Subcutaneous abdominal adipose tissue (tissue), 5 donors: ENCODE measurements at regions not wholly inside any gene's neighbourhood (a gene's known extent, or its start where the extent isn't known, plus 50 kb on each side); places are given as distances from the start of the nearest gene placed in this dataset.
"Not testable (repeated sequence)": the region's sequence is repeated elsewhere in the genome, so short reads cannot be mapped to it uniquely, and the experiment has no call there.

Source experiments
- H3K27ac ChIP-seq: one replicate; pipeline ENCODE4 v1.7.0; 2013; ENCODE audit warnings: low read depth, mild to moderate bottlenecking, inconsistent platforms, low read length, moderate library complexity
- H3K27me3 ChIP-seq, 5 donors: one replicate each; pipeline ENCODE4 v1.7.0; 2013; ENCODE audit warnings: low read length in 5 of 5, inconsistent platforms in 1 of 5; ENCODE audit not compliant: control insufficient read depth in 5 of 5, insufficient read depth in 4 of 5
- H3K36me3 ChIP-seq, 5 donors: one replicate each; pipeline ENCODE4 v1.7.0; 2013; ENCODE audit warnings: low read length in 5 of 5; ENCODE audit not compliant: control insufficient read depth in 5 of 5, insufficient read depth in 5 of 5
- H3K4me1 ChIP-seq, 5 donors: one replicate each; pipeline ENCODE4 v1.7.0; 2013; ENCODE audit warnings: low read length in 5 of 5, mild to moderate bottlenecking in 3 of 5, moderate library complexity in 1 of 5; ENCODE audit not compliant: control insufficient read depth in 5 of 5, insufficient read depth in 5 of 5
- H3K4me3 ChIP-seq, 5 donors: one replicate each; pipeline ENCODE4 v1.7.0; 2013; ENCODE audit warnings: low read length in 5 of 5, low read depth in 1 of 5
- H3K9ac ChIP-seq, 5 donors: one replicate each; pipeline ENCODE4 v1.7.0; 2013; ENCODE audit warnings: low read length in 5 of 5, mild to moderate bottlenecking in 4 of 5, moderate library complexity in 3 of 5
- H3K9me3 ChIP-seq, 5 donors: one replicate each; pipeline ENCODE4 v1.7.0; 2013; ENCODE audit warnings: low read length in 5 of 5; ENCODE audit not compliant: control insufficient read depth in 5 of 5
- donor health status: healthy.
- donor health status: healthy.
- donor health status: healthy.
- donor health status: healthy.
- donor health status: healthy.

GRCh38 chr20:4437131-4437530, 188.0 kb upstream of the ADRA1D start:
- Histone ChIP-seq H3K27ac (no peak overlapping the region), H3K9me3 (no peaks in the 10 kb centered on the region), H3K4me1 (peaks cover 0 to 16% (median 7%) of the 10 kb centered on the region in 5 donors), H3K36me3 (no peaks in the 10 kb centered on the region), H3K27me3 (no peaks in the 10 kb centered on the region), H3K4me3 (no peak overlapping the region), H3K9ac (no peak overlapping the region)

- no peaks in the 10 kb centered on the region for H3K36me3 ChIP-seq
- H3K27me3 ChIP-seq: no peaks in the 10 kb centered on the region
- H3K9me3 ChIP-seq: no peaks in the 10 kb centered on the region
- no peak overlapping the region for H3K4me3 ChIP-seq
- H3K4me1 ChIP-seq: peaks cover 0 to 16% (median 7%) of the 10 kb centered on the region in 5 donors
- H3K9ac ChIP-seq: no peak overlapping the region
- H3K27ac ChIP-seq: no peak overlapping the region
These were observed 186.8 kb upstream of the ADRA1D start for GRCh38 chr20:4435671-4436455.

GRCh38 chr20:4435225-4435624, 186.1 kb upstream of the ADRA1D start:
- Histone ChIP-seq H3K36me3 (no peaks in the 10 kb centered on the region), H3K27ac (no peak overlapping the region), H3K4me3 (no peak overlapping the region), H3K4me1 (peaks cover 0 to 16% (median 7%) of the 10 kb centered on the region in 5 donors), H3K27me3 (no peaks in the 10 kb centered on the region), H3K9me3 (no peaks in the 10 kb centered on the region), H3K9ac (no peak overlapping the region)

- Histone ChIP-seq H3K4me1 (peaks cover 0 to 16% (median 7%) of the 10 kb centered on the region in 5 donors), H3K36me3 (no peaks in the 10 kb centered on the region), H3K9ac (no peak overlapping the region), H3K9me3 (no peaks in the 10 kb centered on the region), H3K27me3 (no peaks in the 10 kb centered on the region), H3K27ac (no peak overlapping the region), H3K4me3 (no peak overlapping the region)
These were observed 185.6 kb upstream of the ADRA1D start for GRCh38 chr20:4434681-4435080.

- Histone ChIP-seq H3K27ac (no peak overlapping the region), H3K9me3 (no peaks in the 10 kb centered on the region)
These were observed 182.4 kb upstream of the ADRA1D start for GRCh38 chr20:4431446-4431845.

GRCh38 chr20:4430826-4431225, 181.7 kb upstream of the ADRA1D start:
- H3K4me3 ChIP-seq, H3K4me1 ChIP-seq, H3K36me3 ChIP-seq, H3K27me3 ChIP-seq, H3K9me3 ChIP-seq, H3K27ac ChIP-seq, H3K9ac ChIP-seq: not testable (repeated sequence)

More at GRCh38 chr20:4431446-4431845, 182.4 kb upstream of the ADRA1D start:
- Histone ChIP-seq H3K9ac (no peak overlapping the region), H3K4me3 (no peak overlapping the region), H3K27me3 (no peaks in the 10 kb centered on the region), H3K4me1 (peaks cover 0 to 3% (median 0%) of the 10 kb centered on the region in 5 donors), H3K36me3 (no peaks in the 10 kb centered on the region)

GRCh38 chr20:4427940-4428586, 179.0 kb upstream of the ADRA1D start:
- Histone ChIP-seq H3K27me3 (peaks cover 0 to 3% (median 0%) of the 10 kb centered on the region in 5 donors), H3K9me3 (no peaks in the 10 kb centered on the region), H3K4me3 (no peak overlapping the region), H3K4me1 (no peaks in the 10 kb centered on the region), H3K36me3 (no peaks in the 10 kb centered on the region), H3K27ac (no peak overlapping the region), H3K9ac (no peak overlapping the region)

GRCh38 chr20:4418141-4418540, 169.1 kb upstream of the ADRA1D start:
- no peak overlapping the region for H3K4me3 ChIP-seq
- H3K27me3 ChIP-seq: no peaks in the 10 kb centered on the region
- H3K9me3 ChIP-seq: peaks cover 0 to 7% (median 0%) of the 10 kb centered on the region in 5 donors
- no peaks in the 10 kb centered on the region for H3K36me3 ChIP-seq
- peaks cover 0 to 7% (median 2%) of the 10 kb centered on the region in 5 donors for H3K4me1 ChIP-seq
- H3K9ac ChIP-seq: no peak overlapping the region
- H3K27ac ChIP-seq: no peak overlapping the region

- no peaks in the 10 kb centered on the region for H3K27me3 ChIP-seq
- no peaks in the 10 kb centered on the region for H3K36me3 ChIP-seq
- H3K4me3 ChIP-seq: no peak overlapping the region
- H3K9me3 ChIP-seq: peaks cover 0 to 7% (median 0%) of the 10 kb centered on the region in 5 donors
- no peak overlapping the region for H3K9ac ChIP-seq
- H3K4me1 ChIP-seq: peaks cover 0 to 7% (median 2%) of the 10 kb centered on the region in 5 donors
- no peak overlapping the region for H3K27ac ChIP-seq
These were observed 166.2 kb upstream of the ADRA1D start for GRCh38 chr20:4415281-4415680.

GRCh38 chr20:4413314-4414049, 164.4 kb upstream of the ADRA1D start:
- Histone ChIP-seq H3K36me3 (no peaks in the 10 kb centered on the region), H3K27me3 (no peaks in the 10 kb centered on the region), H3K9me3 (peaks cover 0 to 7% (median 0%) of the 10 kb centered on the region in 5 donors), H3K4me3 (no peak overlapping the region), H3K9ac (no peak overlapping the region), H3K27ac (no peak overlapping the region), H3K4me1 (peaks cover 0 to 7% (median 3%) of the 10 kb centered on the region in 5 donors)
